HG02884 (cell line): ENCODE measurements at regions not wholly inside any gene's neighbourhood (a gene's known extent, or its start where the extent isn't known, plus 50 kb on each side); places are given as distances from the start of the nearest gene placed in this dataset.

Experiments used
- ATAC-seq: cut with Tn5 transposase; IDR thresholded peaks from one replicate; pipeline ENCODE4 v1.9.1; 2021; ENCODE audit warnings: mild to moderate bottlenecking, moderate library complexity; ENCODE audit not compliant: unreplicated experiment

- ATAC-seq: no peak
Observed at GRCh38 chr20:39954621-39955020, 734.4 kb downstream of the MAFB start.

GRCh38 chr20:39946931-39947330 lies 742.1 kb downstream of the MAFB start:
- no peak for ATAC-seq

GRCh38 chr20:39946053-39946810 lies 742.8 kb downstream of the MAFB start:
- no peak for ATAC-seq

- ATAC-seq: no peak
Observed at GRCh38 chr20:39944861-39945260, 744.2 kb downstream of the MAFB start.

- ATAC-seq: no peak
Observed at GRCh38 chr20:39943336-39943735, 745.7 kb downstream of the MAFB start.

GRCh38 chr20:39941245-39941644 lies 747.8 kb downstream of the MAFB start:
- no peak for ATAC-seq

- no peak for ATAC-seq
Observed at GRCh38 chr20:39939241-39939865, 749.7 kb downstream of the MAFB start.

- no peak for ATAC-seq
Observed at GRCh38 chr20:39936401-39936800, 752.6 kb downstream of the MAFB start.

GRCh38 chr20:39935901-39936300 lies 753.1 kb downstream of the MAFB start:
- no peak for ATAC-seq

- ATAC-seq: no peak
Observed at GRCh38 chr20:39916236-39916765, 772.7 kb downstream of the MAFB start.

- ATAC-seq: no peak
Observed at GRCh38 chr20:39913274-39913673, 775.8 kb downstream of the MAFB start.

GRCh38 chr20:39911497-39911896 lies 777.5 kb downstream of the MAFB start:
- no peak for ATAC-seq

GRCh38 chr20:39910536-39910935 lies 778.5 kb downstream of the MAFB start:
- ATAC-seq: no peak

GRCh38 chr20:39909447-39909846 lies 779.6 kb downstream of the MAFB start:
- ATAC-seq: no peak

GRCh38 chr20:39904476-39905112 lies 784.4 kb downstream of the MAFB start:
- ATAC-seq: no peak

GRCh38 chr20:39903806-39904465 lies 785.1 kb downstream of the MAFB start:
- no peak for ATAC-seq

- no peak for ATAC-seq
Observed at GRCh38 chr20:39899881-39900280, 789.2 kb downstream of the MAFB start.

- ATAC-seq: no peak
Observed at GRCh38 chr20:39898467-39898852, 790.6 kb downstream of the MAFB start.

- no peak for ATAC-seq
Observed at GRCh38 chr20:39897781-39898466, 791.1 kb downstream of the MAFB start.

GRCh38 chr20:39897058-39897457 lies 792.0 kb downstream of the MAFB start:
- no peak for ATAC-seq

- ATAC-seq: no peak
Observed at GRCh38 chr20:39894067-39894466, 795.0 kb downstream of the MAFB start.
